Motor neuron (in vitro differentiated cells): ENCODE measurements at regions not wholly inside any gene's neighbourhood (a gene's known extent, or its start where the extent isn't known, plus 50 kb on each side); places are given as distances from the start of the nearest gene placed in this dataset.
"Not testable (repeated sequence)": the region's sequence is repeated elsewhere in the genome, so short reads cannot be mapped to it uniquely, and the experiment has no call there.

Source experiments
- ATAC-seq, 8 experiments: fragments of 200-7000 bp; cut with Tn5 transposase; replicated peaks in 6 of 8; 2 replicates each; pipeline ENCODE4 v1.8.0; 2021; ENCODE audit warnings: mild to moderate bottlenecking in 8 of 8, moderate library complexity in 8 of 8
- H3K27ac ChIP-seq, 2 donors: fragments of 250-450 bp; sonication (Bioruptor Pico); 2 replicates each; pipeline ENCODE4 v1.9.0; 2021; ENCODE audit warnings: antibody characterized with exemption in 2 of 2, mild to moderate bottlenecking in 2 of 2, moderate library complexity in 1 of 2
- H3K4me1 ChIP-seq, 2 donors: fragments of 250-450 bp; sonication (Bioruptor Pico); replicated peaks in 1 of 2; 2 replicates each; pipeline ENCODE4 v1.6.1; 2021; ENCODE audit warnings: antibody characterized with exemption in 2 of 2, mild to moderate bottlenecking in 2 of 2, moderate library complexity in 1 of 2
- H3K4me3 ChIP-seq, 5 donors: fragments of 250-450 bp; sonication (Bioruptor Pico); 2 replicates each; pipeline ENCODE4 v1.9.0; 2021; ENCODE audit warnings: antibody characterized with exemption in 5 of 5, mild to moderate bottlenecking in 5 of 5, moderate library complexity in 4 of 5
- WGBS, 10 experiments: fragments of 450-650 bp; shearing (Covaris generic); methylation state at CpG; one replicate each; pipeline ENCODE4 v1.0.0; 2022; 5-methylcytosine and 5-hydroxymethylcytosine counted together
- in situ Hi-C, 9 experiments: fragments of 400-800 bp; cut with MboI; loops; one replicate each; pipeline ENCODE4 v1.15.0; 2021; ENCODE audit warnings: low sequenced_read_pairs in 9 of 9, low pct_unique_long_range_greater_than_20kb in 2 of 9; ENCODE audit not compliant: unreplicated experiment in 9 of 9

GRCh38 chr13:98075048-98075447, 67.8 kb upstream of the FARP1 start:
- WGBS, 10 experiments, result 50 to 100% (median 77%) methylated on average over 2 to 3 of the region's 3 CpGs; no CpG with 5 or more reads in 4 of the 10 experiments
- in situ Hi-C loops, result no loop called here
- H3K27ac ChIP-seq, result no peak overlapping the region
- no peaks in the 10 kb centered on the region for H3K4me1 ChIP-seq
- ATAC-seq, result no peak
- no peak overlapping the region for H3K4me3 ChIP-seq

- H3K4me1 ChIP-seq, H3K4me3 ChIP-seq, H3K27ac ChIP-seq, ATAC-seq, in situ Hi-C loops: not testable (repeated sequence)
- no CpG with 5 or more reads among the region's 25 CpGs for WGBS, 10 experiments
Measured at GRCh38 chr13:98076309-98076708, 66.6 kb upstream of the FARP1 start.

- WGBS, 10 experiments, result 55 to 100% (median 80%) methylated on average over 1 to 3 of the region's 5 CpGs; no CpG with 5 or more reads in 3 of the 10 experiments
Measured at GRCh38 chr13:98080280-98080679, 62.6 kb upstream of the FARP1 start.

GRCh38 chr13:98083507-98083906, 59.4 kb upstream of the FARP1 start:
- Histone ChIP-seq H3K4me3 (no peak overlapping the region), H3K4me1 (no peaks in the 10 kb centered on the region), H3K27ac (no peak overlapping the region)
- in situ Hi-C loops, result no loop called here
- ATAC-seq, result peak in 3 of 8 experiments; percentile 90 to 99 (median 99)
- 0 to 94% (median 5%) methylated on average over 1 to 6 of the region's 6 CpGs; no CpG with 5 or more reads in 3 of the 10 experiments for WGBS, 10 experiments

More at GRCh38 chr13:98080280-98080679, 62.6 kb upstream of the FARP1 start:
- no peaks in the 10 kb centered on the region for H3K4me1 ChIP-seq
- H3K4me3 ChIP-seq, result no peak overlapping the region
- ATAC-seq, result no peak
- in situ Hi-C loops, result no loop called here
- H3K27ac ChIP-seq, result no peak overlapping the region

GRCh38 chr13:98083936-98084335, 59.0 kb upstream of the FARP1 start:
- in situ Hi-C loops, result no loop called here
- Histone ChIP-seq H3K4me1 (no peaks in the 10 kb centered on the region), H3K27ac (no peak overlapping the region), H3K4me3 (no peak overlapping the region)
- 50 to 100% (median 100%) methylated on average over 1 to 3 of the region's 3 CpGs; no CpG with 5 or more reads in 5 of the 10 experiments for WGBS, 10 experiments
- peak in 2 of 8 experiments; percentile 27 to 48 for ATAC-seq

GRCh38 chr13:98089246-98089645, 53.6 kb upstream of the FARP1 start:
- ATAC-seq, result peak in 1 of 8 experiments; percentile 78
- 0 to 100% (median 88%) methylated on average over 1 of the region's 2 CpGs; no CpG with 5 or more reads in 5 of the 10 experiments for WGBS, 10 experiments
- in situ Hi-C loops, result no loop called here
- Histone ChIP-seq H3K4me1 (no peaks in the 10 kb centered on the region), H3K27ac (no peak overlapping the region), H3K4me3 (no peak overlapping the region)

- Histone ChIP-seq H3K4me3 (no peak overlapping the region), H3K27ac (no peak overlapping the region), H3K4me1 (no peaks in the 10 kb centered on the region)
- WGBS, 10 experiments, result 0 to 94% (median 60%) methylated on average over 1 to 4 of the region's 6 CpGs; no CpG with 5 or more reads in 1 of the 10 experiments
- in situ Hi-C loops, result no loop called here
- ATAC-seq, result no peak
Measured at GRCh38 chr13:98092888-98093287, 50.0 kb upstream of the FARP1 start.
